CD8-positive, alpha-beta memory T cell (primary cell): ENCODE measurements at regions not wholly inside any gene's neighbourhood (a gene's known extent, or its start where the extent isn't known, plus 50 kb on each side); places are given as distances from the start of the nearest gene placed in this dataset.
A peak's percentile ranks its signal among the peaks of the same experiment; 100 is the strongest.

Experiments
- CTCF ChIA-PET: fragments of 350-600 bp; sonication (Branson Sonifier 250); formaldehyde crosslinking; loops from one replicate; lab custom pipeline; 2021; ENCODE audit warnings: antibody characterized with exemption; lab: Charles Lee
- POLR2A ChIA-PET: fragments of 350-600 bp; sonication (Branson Sonifier 250); formaldehyde crosslinking; loops from one replicate; lab custom pipeline; 2021; ENCODE audit warnings: antibody characterized with exemption; lab: Charles Lee
- DNase-seq, 5 donors: peaks; one replicate each; pipeline versions ENCODE4 v3.0.0 to v3.0.0-alpha.2; 2020 to 2022; ENCODE audit warnings: mixed read lengths in 1 of 5
- H3K27ac ChIP-seq: one replicate; pipeline ENCODE4 v1.7.0; 2013; ENCODE audit warnings: low read depth, mild to moderate bottlenecking, low read length, moderate library complexity
- H3K27me3 ChIP-seq: 2 replicates; pipeline ENCODE4 v1.7.0; 2013; ENCODE audit warnings: low read length, mild to moderate bottlenecking; ENCODE audit not compliant: insufficient read depth, poor library complexity, severe bottlenecking
- H3K36me3 ChIP-seq: 2 replicates; pipeline ENCODE4 v1.7.0; 2013; ENCODE audit warnings: mild to moderate bottlenecking, low read length, moderate library complexity; ENCODE audit not compliant: insufficient read depth
- H3K4me1 ChIP-seq: 2 replicates; pipeline ENCODE4 v1.7.0; 2013; ENCODE audit warnings: mild to moderate bottlenecking, low read length, moderate library complexity; ENCODE audit not compliant: insufficient read depth
- H3K4me3 ChIP-seq: 2 replicates; pipeline ENCODE4 v1.7.0; 2013; ENCODE audit warnings: mild to moderate bottlenecking, low read length
- H3K9me3 ChIP-seq: 2 replicates; pipeline ENCODE4 v1.7.0; 2013; ENCODE audit warnings: mild to moderate bottlenecking, low read length
- H3K27ac Mint-ChIP-seq, 8 donors: one replicate each; pipeline ENCODE4 v1.8.0; 2020 to 2021; ENCODE audit warnings: mixed read lengths in 8 of 8, mild to moderate bottlenecking in 6 of 8, inconsistent platforms in 3 of 8, moderate library complexity in 3 of 8
- H3K27me3 Mint-ChIP-seq, 2 donors: one replicate each; pipeline ENCODE4 v1.8.0; 2020 to 2021; ENCODE audit warnings: mixed read lengths in 2 of 2, mild to moderate bottlenecking in 1 of 2, moderate library complexity in 1 of 2
- H3K36me3 Mint-ChIP-seq, 3 donors: one replicate each; pipeline ENCODE4 v1.8.0; 2020 to 2021; ENCODE audit warnings: mixed read lengths in 3 of 3, inconsistent platforms in 1 of 3, mild to moderate bottlenecking in 1 of 3
- H3K4me1 Mint-ChIP-seq, 3 donors: one replicate each; pipeline ENCODE4 v1.8.0; 2020 to 2021; ENCODE audit warnings: mixed read lengths in 3 of 3, inconsistent platforms in 1 of 3, mild to moderate bottlenecking in 1 of 3
- H3K4me3 Mint-ChIP-seq, 7 donors: one replicate each; pipeline ENCODE4 v1.8.0; 2020 to 2021; ENCODE audit warnings: mixed read lengths in 7 of 7, mild to moderate bottlenecking in 6 of 7, moderate library complexity in 4 of 7, inconsistent platforms in 2 of 7
- H3K9me3 Mint-ChIP-seq, 5 donors: one replicate each; pipeline ENCODE4 v1.8.0; 2020 to 2022; ENCODE audit warnings: mixed read lengths in 5 of 5, mild to moderate bottlenecking in 3 of 5, moderate library complexity in 2 of 5, inconsistent platforms in 1 of 5

DNA sequence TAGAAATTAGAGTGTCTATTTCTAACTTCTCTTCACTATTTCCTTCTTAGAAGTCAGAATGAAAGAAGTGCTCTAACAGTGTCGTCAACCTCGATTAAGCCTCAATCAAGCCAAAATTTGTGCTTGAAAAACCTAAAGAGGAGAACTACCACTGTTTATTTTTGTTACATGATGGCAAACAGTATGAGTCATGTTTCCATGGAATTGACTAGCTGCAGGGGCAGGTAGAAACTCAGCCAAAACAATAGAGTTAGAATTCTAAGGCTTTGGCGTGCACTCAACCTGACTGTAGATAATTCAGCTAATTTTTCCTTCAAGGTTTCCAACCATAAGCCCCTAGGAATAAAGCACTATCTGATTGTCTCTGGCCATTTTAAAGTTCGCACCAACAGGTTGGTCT, 415.9 kb downstream of the ETS1 start:
- no peaks in the 10 kb centered on the region for H3K9me3 Mint-ChIP-seq
- H3K4me3 Mint-ChIP-seq = no peak overlapping the region
- no peaks in the 10 kb centered on the region for H3K27me3 Mint-ChIP-seq
- no peak overlapping the region for H3K27ac ChIP-seq
- H3K27ac Mint-ChIP-seq = no peak overlapping the region
- H3K4me1 ChIP-seq = no peaks in the 10 kb centered on the region
- peaks cover 0 to 6% (median 3%) of the 10 kb centered on the region in 3 donors for H3K4me1 Mint-ChIP-seq
- H3K9me3 ChIP-seq = no peaks in the 10 kb centered on the region
- H3K36me3 ChIP-seq = no peaks in the 10 kb centered on the region
- DNase-seq = no peak
- CTCF ChIA-PET = interaction anchor here (0.9 to 7.9 kb wide), 39 partner anchors 8 to 785 kb away, joined by 3 to 160 read pairs (median 6); no protein-coding TSS in a partner anchor
- POLR2A ChIA-PET = interaction anchor here (1.3 to 3.0 kb wide), 3 partner anchors 453 to 461 kb away, joined by 3 to 7 read pairs (median 4); no protein-coding TSS in a partner anchor
- peaks cover 0 to 1% (median 0%) of the 10 kb centered on the region in 3 donors for H3K36me3 Mint-ChIP-seq
- no peaks in the 10 kb centered on the region for H3K27me3 ChIP-seq
- no peak overlapping the region for H3K4me3 ChIP-seq

DNA sequence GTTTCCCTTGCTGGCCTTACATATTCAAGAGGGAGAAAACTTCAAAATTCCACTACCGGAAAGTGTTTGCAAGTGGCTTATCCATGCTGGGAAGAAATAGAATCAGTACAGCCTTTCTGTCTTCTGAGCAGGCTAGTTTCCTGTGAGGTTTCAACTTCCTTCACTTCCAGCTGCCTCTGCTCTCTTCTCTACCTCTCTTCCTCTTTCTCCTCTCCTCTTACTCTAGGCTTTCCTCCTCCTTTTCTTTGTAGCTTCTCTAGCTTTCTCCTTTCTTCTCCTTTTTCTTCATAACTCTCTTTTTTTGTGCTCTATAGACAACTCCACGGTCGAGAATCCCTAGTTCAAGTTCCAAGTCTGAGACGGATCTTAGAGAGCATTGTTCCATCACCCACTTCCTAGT, 421.8 kb downstream of the ETS1 start:
- CTCF ChIA-PET = interaction anchor here (1.2 to 2.2 kb wide), 2 partner anchors 467 to 605 kb away, joined by 3 to 7 read pairs; no protein-coding TSS in a partner anchor
- Mint-ChIP-seq H3K4me1 (peaks cover 6 to 10% (median 9%) of the 10 kb centered on the region in 3 donors), H3K9me3 (no peaks in the 10 kb centered on the region), H3K36me3 (peaks cover 0 to 1% (median 0%) of the 10 kb centered on the region in 3 donors), H3K4me3 (peak overlapping the region in 1 of 7 donors; percentile 32), H3K27me3 (no peaks in the 10 kb centered on the region), H3K27ac (peak overlapping the region in 2 of 8 donors; percentile 10 to 29)
- no peak overlapping the region for H3K4me3 ChIP-seq
- H3K27ac ChIP-seq = no peak overlapping the region
- no peaks in the 10 kb centered on the region for H3K9me3 ChIP-seq
- no peak for DNase-seq
- POLR2A ChIA-PET = no interaction called here
- no peaks in the 10 kb centered on the region for H3K36me3 ChIP-seq
- H3K27me3 ChIP-seq = no peaks in the 10 kb centered on the region
- H3K4me1 ChIP-seq = peaks cover 8% of the 10 kb centered on the region

DNA sequence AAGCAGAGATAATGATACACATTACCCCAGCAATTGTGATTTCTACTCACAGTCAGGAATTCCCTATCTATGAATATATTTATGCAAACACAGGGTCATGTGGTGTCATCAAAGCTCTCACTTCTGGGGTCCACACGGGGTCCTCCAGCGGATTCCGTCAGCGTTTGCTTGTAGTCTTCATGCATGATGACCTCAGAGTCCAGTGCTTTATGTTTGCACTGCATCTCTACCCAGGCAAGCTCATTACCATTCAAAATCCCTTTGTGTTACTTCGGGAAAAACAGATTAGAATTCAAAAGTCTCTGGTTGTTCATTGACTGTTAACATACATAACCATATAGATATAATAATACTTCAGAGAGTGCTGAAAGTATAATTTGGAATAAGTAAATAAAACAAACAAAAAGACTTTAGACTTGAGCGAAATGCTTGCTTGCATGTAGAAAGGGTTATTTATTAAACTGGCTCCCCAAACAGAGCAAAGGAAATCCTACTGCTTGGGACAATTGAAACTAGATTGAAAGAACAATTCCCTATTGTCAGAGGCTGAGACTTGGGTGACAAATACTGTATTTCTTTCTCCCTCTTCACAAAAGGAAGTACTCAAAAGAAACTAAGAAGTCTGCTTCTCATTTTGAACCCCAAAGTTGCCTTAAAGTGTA, 423.1 kb downstream of the ETS1 start:
- no peak overlapping the region for H3K4me3 ChIP-seq
- Mint-ChIP-seq H3K27me3 (no peaks in the 10 kb centered on the region), H3K9me3 (no peaks in the 10 kb centered on the region), H3K27ac (no peak overlapping the region), H3K4me1 (peaks cover 6 to 10% (median 9%) of the 10 kb centered on the region in 3 donors), H3K4me3 (no peak overlapping the region), H3K36me3 (no peaks in the 10 kb centered on the region)
- ChIA-PET CTCF (no interaction called here), POLR2A (no interaction called here)
- peaks cover 8% of the 10 kb centered on the region for H3K4me1 ChIP-seq
- no peaks in the 10 kb centered on the region for H3K27me3 ChIP-seq
- H3K36me3 ChIP-seq = no peaks in the 10 kb centered on the region
- no peak overlapping the region for H3K27ac ChIP-seq
- no peak for DNase-seq
- H3K9me3 ChIP-seq = no peaks in the 10 kb centered on the region

DNA sequence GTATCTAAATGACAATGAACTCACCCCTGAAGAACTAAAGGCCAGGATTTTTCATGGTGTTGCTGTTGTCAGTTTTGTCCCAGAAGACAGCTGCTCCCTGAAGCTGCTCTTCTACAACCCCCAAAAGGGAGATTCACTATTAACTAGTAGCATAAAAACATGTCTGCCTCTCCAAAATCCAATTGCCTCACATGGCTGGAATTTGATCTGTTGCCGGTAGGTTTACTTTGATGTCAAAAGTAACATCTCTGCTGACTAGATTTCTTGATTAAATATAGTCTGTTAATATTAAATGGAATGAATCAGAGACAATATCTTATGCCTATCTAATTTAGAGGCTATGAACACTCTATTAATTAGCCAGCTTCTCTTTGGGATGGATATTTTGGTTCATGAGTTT, 425.4 kb downstream of the ETS1 start:
- H3K27ac Mint-ChIP-seq = no peak overlapping the region
- H3K36me3 Mint-ChIP-seq = no peaks in the 10 kb centered on the region
- ChIA-PET CTCF (interaction anchor here (1.2 to 3.9 kb wide), 2 partner anchors 10 to 669 kb away, joined by 3 to 28 read pairs; no protein-coding TSS in a partner anchor), POLR2A (interaction anchor here (0.6 kb wide), 1 partner anchor 14 kb away, joined by 4 read pairs; no protein-coding TSS in a partner anchor)
- H3K4me1 Mint-ChIP-seq = peaks cover 14 to 19% (median 16%) of the 10 kb centered on the region in 3 donors
- H3K9me3 Mint-ChIP-seq = no peaks in the 10 kb centered on the region
- Histone ChIP-seq H3K4me3 (no peak overlapping the region), H3K27ac (no peak overlapping the region), H3K27me3 (no peaks in the 10 kb centered on the region), H3K36me3 (no peaks in the 10 kb centered on the region), H3K9me3 (no peaks in the 10 kb centered on the region), H3K4me1 (peaks cover 8% of the 10 kb centered on the region)
- no peak overlapping the region for H3K4me3 Mint-ChIP-seq
- DNase-seq = no peak
- H3K27me3 Mint-ChIP-seq = no peaks in the 10 kb centered on the region

DNA sequence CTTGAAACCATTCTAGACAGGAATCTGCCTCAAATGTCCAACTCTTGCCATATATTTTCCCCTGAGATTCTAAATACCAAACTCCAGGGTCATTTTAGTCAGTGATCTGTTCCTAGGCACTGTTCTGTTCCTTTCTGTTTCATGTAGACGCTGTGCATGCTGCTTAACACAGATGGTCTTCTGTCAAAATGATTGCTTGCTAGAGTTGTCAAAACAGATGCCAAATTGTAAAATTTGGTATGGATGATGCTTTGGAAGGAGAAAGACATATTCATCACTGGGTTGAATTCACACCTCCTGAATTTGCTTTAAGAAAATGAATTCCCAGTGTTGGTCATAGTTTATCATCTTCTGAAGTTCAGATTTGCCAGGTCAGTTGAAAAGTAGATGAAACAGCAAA, 425.9 kb downstream of the ETS1 start:
- Mint-ChIP-seq H3K27ac (no peak overlapping the region), H3K36me3 (no peaks in the 10 kb centered on the region), H3K27me3 (no peaks in the 10 kb centered on the region), H3K4me3 (no peak overlapping the region), H3K9me3 (no peaks in the 10 kb centered on the region), H3K4me1 (peaks cover 14 to 19% (median 16%) of the 10 kb centered on the region in 3 donors)
- H3K4me3 ChIP-seq = no peak overlapping the region
- H3K36me3 ChIP-seq = no peaks in the 10 kb centered on the region
- H3K27ac ChIP-seq = no peak overlapping the region
- no peaks in the 10 kb centered on the region for H3K9me3 ChIP-seq
- no peaks in the 10 kb centered on the region for H3K27me3 ChIP-seq
- POLR2A ChIA-PET = interaction anchor here (0.6 kb wide), 1 partner anchor 331 kb away, joined by 7 read pairs; no protein-coding TSS in a partner anchor
- H3K4me1 ChIP-seq = peaks cover 8% of the 10 kb centered on the region
- CTCF ChIA-PET = interaction anchor here (1.2 to 3.9 kb wide), 2 partner anchors 10 to 669 kb away, joined by 3 to 28 read pairs; no protein-coding TSS in a partner anchor
- DNase-seq = no peak

DNA sequence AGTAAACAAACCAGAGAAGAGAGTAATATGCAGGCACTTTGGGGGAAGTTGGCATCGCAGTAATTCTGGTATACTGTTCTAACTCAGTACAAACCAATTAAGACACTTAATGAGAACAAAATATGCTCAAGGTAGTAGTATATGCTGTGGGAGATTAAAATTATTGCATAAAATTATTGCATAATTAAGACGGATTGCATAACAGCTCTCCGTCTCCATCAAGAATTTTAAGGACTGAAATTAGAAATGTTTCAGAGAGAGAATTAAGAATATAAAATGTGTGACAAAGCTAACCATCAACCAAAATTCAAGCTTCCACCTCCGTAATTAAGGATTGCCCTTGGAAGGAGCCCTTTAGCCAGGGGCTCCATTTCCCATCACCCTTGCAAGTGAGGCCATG, 428.5 kb downstream of the ETS1 start:
- H3K4me1 ChIP-seq = no peaks in the 10 kb centered on the region
- H3K27me3 Mint-ChIP-seq = peaks cover 0 to 1% of the 10 kb centered on the region in 2 donors
- no peak overlapping the region for H3K4me3 Mint-ChIP-seq
- ChIA-PET POLR2A (interaction anchor here (2.6 kb wide), 1 partner anchor 119 kb away, joined by 10 read pairs; no protein-coding TSS in a partner anchor), CTCF (interaction anchor here (1.4 to 5.0 kb wide), 17 partner anchors 9 to 704 kb away, joined by 3 to 69 read pairs (median 15); no protein-coding TSS in a partner anchor)
- H3K4me3 ChIP-seq = no peak overlapping the region
- no peak overlapping the region for H3K27ac ChIP-seq
- H3K36me3 ChIP-seq = no peaks in the 10 kb centered on the region
- H3K4me1 Mint-ChIP-seq = peaks cover 6 to 10% (median 8%) of the 10 kb centered on the region in 3 donors
- H3K9me3 ChIP-seq = no peaks in the 10 kb centered on the region
- no peaks in the 10 kb centered on the region for H3K9me3 Mint-ChIP-seq
- DNase-seq = no peak
- no peak overlapping the region for H3K27ac Mint-ChIP-seq
- no peaks in the 10 kb centered on the region for H3K36me3 Mint-ChIP-seq
- H3K27me3 ChIP-seq = no peaks in the 10 kb centered on the region

DNA sequence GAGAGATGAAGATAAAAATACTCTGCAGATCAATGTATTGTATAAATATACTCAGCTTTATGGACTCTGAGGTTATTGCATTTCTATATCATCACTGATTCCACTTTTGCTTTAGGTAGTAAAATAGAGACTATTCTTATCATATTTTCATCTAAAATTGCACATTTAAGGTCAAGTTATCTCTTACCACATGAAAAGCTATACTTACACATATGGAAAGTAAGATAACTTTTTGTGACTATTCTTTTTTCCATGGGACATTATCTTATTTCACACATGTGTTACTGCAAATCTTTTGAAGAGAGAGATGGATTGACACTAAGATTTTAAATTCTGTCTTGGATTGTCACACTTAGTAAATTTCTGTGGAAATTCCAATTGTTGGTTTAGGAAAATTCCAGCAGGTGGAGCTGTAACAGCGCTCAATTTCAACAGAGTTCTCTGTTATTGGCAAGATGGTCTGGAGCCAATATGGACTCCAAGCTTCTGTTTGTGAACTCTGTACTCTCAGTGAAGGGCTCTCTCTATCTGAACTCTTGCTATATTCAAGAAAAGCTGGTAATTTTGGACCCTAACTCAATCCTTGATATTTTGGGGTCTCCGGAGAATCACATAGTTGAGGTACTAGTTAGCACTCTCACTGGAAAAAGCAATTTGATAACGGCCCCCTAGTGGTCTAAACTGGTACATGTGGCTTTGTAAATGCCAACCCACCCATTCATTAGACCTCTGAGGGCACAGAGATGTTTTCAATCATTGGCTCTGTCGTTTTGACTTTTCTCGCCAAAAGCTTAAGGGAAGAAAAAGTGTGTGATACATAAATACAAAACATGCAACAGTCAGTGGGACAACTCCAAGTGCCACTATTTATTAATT, 429.7 kb downstream of the ETS1 start:
- ChIA-PET CTCF (interaction anchor here (0.6 to 5.0 kb wide), 68 partner anchors 10 to 799 kb away, joined by 3 to 69 read pairs (median 4); no protein-coding TSS in a partner anchor), POLR2A (interaction anchor here (2.6 kb wide), 1 partner anchor 118 kb away, joined by 10 read pairs; no protein-coding TSS in a partner anchor)
- Histone ChIP-seq H3K4me1 (no peaks in the 10 kb centered on the region), H3K27me3 (no peaks in the 10 kb centered on the region), H3K9me3 (no peaks in the 10 kb centered on the region), H3K36me3 (no peaks in the 10 kb centered on the region), H3K4me3 (peak overlapping the region; percentile 54), H3K27ac (no peak overlapping the region)
- peak; percentile 25 to 73 (median 64) for DNase-seq
- no peaks in the 10 kb centered on the region for H3K9me3 Mint-ChIP-seq
- H3K27me3 Mint-ChIP-seq = peaks cover 0 to 1% of the 10 kb centered on the region in 2 donors
- H3K4me1 Mint-ChIP-seq = peaks cover 6 to 10% (median 8%) of the 10 kb centered on the region in 3 donors
- H3K27ac Mint-ChIP-seq = peak overlapping the region in 6 of 8 donors; percentile 47 to 86 (median 74)
- peak overlapping the region; percentile 44 to 92 (median 86) for H3K4me3 Mint-ChIP-seq
- no peaks in the 10 kb centered on the region for H3K36me3 Mint-ChIP-seq
